NCI-H2227 treated with DMSO at 0.1 percent for 48 hours (cell line): ENCODE measurements at regions not wholly inside any gene's neighbourhood (a gene's known extent, or its start where the extent isn't known, plus 50 kb on each side); places are given as distances from the start of the nearest gene placed in this dataset.
"Not testable (repeated sequence)": the region's sequence is repeated elsewhere in the genome, so short reads cannot be mapped to it uniquely, and the experiment has no call there.

Source experiments
- DNase-seq: peaks from one replicate; lab custom pipeline; 2025; lab: John Stamatoyannopoulos, UW

DNA sequence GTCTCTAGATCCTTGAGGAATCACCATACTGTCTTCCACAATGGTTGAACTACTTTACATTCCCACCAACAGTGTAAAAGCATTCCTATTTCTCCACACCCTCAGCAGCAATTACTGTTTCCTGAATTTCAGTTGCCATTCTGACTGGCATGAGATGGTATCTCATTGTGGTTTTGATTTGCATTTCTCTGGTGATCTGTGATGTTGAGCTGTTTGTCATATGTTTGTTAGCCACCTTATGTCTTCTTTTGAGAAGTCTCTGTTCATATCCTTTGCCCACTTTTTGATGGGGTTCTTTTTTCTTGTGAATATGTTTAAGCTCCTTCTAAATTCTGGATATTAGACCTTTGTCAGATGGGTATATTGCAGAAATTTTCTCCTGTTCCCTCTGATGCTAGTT lies 356.0 kb downstream of the IGSF11 start:
- not testable (repeated sequence) for DNase-seq

DNA sequence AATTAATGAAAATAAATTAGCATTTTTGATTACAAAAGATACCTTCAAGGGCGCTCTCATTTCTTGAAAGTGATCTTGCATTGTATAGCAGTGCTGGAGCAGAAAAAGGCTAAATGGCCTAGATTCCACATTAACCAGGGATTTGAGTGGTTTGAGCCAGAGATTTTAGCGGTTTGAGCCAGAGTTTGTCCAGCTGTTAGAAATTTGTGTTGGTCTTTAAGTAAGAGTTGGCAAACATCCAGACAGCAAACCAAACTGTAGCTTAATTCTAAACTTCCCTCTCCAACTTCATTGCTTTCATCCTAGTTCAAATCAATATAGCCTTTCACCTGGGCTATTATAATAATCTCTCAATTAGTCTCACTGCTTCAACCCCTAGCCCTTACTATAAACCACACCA lies 351.7 kb downstream of the IGSF11 start:
- DNase-seq = no peak

- DNase-seq = no peak
Measured at GRCh38 chr3:118683636-118684035, 351.0 kb downstream of the IGSF11 start.

DNA sequence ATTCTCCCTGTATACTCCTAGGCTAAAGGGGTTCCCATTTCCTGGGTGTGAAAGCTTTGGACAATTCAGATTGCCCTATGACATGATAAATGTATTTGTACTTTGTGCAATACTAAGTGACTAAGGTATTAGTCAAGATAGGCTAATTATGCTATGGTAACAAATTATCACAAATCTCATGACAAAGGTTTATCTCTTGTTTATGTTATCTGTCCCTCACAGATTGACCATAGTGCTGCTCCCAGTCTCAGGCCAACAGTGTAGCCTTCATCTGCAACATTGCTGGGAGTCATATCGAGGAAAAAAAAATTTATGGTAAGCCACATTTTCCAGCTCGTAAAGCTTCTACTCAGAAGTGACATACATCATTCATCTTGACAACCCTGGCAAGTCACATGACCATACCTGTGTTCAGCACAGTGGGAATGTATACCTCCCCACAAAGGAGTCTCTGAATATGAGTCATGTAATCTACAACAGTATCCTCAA lies 346.2 kb downstream of the IGSF11 start:
- no peak for DNase-seq

DNA sequence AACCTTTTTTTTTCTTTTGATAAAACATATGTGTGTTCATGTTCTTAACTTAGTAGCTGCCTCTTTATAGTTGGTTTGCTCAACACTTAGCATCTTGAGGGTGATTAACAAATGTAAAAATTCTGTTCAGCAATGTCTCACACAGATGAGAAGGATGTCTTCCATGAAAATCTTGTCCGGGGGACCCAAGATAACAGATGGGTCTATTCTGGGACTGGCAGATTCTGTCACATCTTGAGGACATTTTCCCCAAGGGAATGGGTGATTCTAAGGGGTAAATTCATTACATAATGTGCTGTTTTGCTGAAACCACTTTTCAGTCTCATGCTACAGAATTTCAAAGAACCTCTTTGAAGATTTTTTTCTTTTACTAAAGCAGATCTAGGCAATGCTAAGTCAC lies 342.2 kb downstream of the IGSF11 start:
- no peak for DNase-seq

- DNase-seq = peak; percentile 4
Measured at GRCh38 chr3:118705487-118706219, 329.0 kb downstream of the IGSF11 start.

DNA sequence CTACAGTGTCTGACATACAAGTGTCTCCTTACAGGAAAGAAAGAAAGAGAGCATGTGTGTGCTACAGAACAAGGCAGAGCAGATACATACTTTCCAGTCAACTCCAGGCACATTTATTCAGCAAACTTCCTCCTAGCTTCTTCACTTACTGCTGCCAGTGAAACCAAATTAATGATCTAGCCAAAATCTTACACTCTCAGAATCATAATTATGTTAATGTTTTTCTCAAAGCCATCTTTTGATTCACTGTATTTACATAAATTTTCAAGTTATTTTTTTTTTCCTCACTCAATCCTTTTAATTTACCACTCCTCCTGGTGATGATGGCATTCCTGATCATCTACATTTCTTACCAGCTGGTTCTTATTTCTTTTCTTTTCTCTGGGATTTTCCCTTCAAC lies 326.7 kb downstream of the IGSF11 start:
- DNase-seq = no peak

DNA sequence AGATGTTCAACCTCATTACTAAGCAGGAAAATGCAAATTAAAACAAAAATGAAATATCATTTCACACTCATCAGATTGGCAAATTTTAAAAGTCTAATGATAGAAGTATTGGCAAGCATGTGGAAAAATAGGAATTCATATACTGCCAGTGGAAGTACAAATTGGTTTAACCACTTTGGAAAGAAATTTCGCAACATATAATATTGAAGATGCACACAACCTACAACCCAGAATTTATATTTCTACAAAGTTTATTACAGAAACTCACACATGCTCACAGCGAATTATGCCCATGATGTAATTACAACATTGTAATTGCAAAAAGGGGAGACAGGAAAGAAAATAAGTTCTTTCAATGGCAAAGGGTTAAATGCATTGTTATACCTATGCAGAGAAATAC lies 324.1 kb downstream of the IGSF11 start:
- DNase-seq = no peak

DNA sequence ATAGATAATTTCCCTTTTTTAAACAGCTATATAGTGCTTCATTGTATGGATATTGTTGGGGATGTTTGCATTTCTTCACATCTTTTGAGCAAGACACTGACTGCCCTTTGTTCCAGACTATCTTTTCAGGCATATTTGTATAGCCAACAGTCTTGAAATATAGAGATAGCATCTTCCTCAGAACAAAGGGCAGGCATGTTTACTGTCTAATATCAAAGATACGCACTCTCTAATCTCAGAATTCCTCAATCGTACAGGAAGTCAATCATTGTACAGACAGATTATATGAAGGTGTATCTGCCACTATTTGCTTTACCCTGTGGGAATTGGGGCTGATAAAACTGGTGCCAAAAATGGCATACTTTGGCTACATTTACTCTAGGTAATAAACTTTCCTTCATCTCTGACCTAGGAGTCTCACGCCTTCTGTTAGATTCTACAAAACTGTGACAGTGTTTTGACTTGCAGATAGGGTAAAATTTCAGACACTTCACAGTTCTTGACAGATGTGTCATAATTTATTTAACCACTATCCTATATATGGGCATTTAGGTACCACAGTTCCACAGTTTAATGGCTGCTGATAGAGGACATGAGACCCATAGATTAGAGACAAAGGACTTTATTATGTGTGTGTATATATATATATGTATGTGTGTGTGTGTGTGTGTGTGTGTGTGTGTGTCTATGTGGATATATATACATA lies 321.0 kb downstream of the IGSF11 start:
- DNase-seq = no peak

DNA sequence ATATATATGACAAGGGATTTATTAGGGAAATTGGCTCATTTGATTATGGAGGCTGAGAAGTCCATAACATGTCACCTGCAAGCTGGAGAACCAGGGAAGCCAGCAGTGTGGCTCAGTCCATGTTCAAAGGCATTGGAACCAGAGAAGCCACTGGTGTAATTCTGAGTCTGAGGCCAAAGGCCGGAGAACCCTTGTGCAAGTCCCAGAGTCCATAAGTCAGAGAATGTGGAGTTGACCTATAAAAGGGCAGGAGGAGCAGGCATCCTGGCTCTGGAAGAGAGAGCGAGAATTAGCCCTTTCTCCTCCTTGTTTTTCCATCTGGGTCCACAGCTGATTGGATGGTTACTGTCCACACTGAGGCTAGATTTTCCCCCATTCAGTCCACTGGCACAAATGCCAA lies 319.8 kb downstream of the IGSF11 start:
- no peak for DNase-seq

DNA sequence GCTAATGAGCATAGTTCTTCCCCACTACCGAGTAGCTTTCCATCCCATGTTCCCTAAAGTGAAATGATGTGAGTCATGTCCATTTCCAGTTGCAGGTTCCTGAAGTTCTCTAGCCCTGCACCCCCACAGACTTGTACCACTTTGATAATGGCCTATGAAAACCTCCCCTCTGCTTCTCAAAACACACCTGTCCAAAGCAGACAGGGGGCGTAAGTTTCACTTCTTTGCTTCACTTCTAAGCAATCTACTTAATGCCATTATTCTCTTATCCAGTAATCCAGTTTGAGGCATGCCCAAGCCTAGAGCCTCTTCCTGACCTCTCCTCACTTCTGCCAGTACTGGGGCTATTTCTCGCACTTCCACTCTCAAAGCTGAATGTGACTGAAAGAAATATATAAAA lies 305.1 kb downstream of the IGSF11 start:
- DNase-seq = no peak

GRCh38 chr3:118734664-118735063 lies 300.0 kb downstream of the IGSF11 start:
- DNase-seq = no peak

GRCh38 chr3:118736107-118736506 lies 298.5 kb downstream of the IGSF11 start:
- DNase-seq = no peak

DNA sequence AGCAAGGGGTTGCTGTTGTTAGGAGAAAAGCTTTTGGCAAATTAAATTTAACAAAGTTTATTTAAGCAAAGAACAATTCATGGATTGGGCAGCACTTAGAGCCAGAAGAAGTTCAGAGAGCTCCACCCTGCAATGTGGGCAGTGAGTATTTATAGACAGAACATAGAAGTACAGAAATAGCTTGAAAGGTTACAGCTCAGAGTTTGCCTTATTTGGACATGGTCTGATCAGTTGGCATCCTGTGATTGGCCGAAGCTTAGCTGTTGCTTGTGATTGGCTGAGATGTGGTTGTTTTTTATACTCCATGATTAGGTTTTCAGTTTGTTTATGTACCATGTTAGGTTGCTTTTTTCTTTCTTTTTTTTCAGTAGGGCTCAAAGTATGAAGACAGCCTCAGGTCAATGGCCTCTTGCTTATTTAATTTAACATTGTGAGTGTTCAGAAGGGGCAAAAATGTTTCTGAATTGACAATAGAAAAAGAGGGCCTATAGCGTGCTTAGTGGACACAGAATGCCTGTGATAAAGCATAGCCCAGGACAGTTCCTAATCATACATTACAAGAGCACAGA lies 293.8 kb downstream of the IGSF11 start:
- DNase-seq = no peak

GRCh38 chr3:118742760-118743159 lies 291.9 kb downstream of the IGSF11 start:
- no peak for DNase-seq

- DNase-seq = no peak
Measured at GRCh38 chr3:118744186-118744585, 290.5 kb downstream of the IGSF11 start.

DNA sequence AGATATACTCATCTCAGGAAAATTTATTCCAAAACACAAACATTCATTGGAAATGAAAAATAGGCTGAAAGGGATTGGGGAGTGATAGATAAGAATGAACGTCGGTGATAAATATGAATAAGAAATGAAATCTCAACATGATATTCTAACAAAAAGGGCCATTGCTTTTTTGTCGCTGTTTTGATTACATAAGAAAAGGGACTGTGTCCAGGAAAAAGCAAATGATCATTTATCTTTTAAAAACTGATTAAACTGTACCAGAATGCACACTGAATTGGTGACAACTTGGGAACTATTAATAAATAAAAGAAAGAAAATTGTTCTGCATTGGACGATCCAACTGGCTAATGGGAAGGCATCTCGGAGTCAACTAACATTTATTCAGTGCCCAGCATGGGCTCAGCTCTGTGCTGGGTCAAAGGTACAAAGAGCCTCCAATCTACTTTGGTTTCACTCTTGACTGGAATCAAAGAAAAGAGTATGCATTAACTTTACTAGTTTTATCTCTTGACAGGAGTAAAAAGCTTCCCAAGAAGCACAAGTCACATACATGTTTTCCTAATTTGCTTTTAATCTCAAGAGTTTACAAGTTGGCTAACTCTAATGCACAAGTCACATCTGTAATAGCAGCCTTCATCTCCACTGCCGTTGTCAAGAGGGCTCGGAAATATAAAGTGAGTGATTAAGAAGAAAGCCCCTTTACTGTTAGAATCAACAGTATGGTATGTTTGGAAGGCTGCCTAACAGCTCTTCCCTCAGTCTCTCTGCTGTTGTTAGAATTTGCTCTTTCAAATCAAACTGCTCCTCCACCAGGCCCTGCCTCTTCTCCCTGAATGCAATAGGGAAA lies 280.0 kb downstream of the IGSF11 start:
- DNase-seq = no peak

GRCh38 chr3:118755253-118755801 lies 279.3 kb downstream of the IGSF11 start:
- no peak for DNase-seq

GRCh38 chr3:118760585-118761290 lies 273.9 kb downstream of the IGSF11 start:
- DNase-seq = no peak

GRCh38 chr3:118761291-118761606 lies 273.4 kb downstream of the IGSF11 start:
- DNase-seq = peak; percentile 23

DNA sequence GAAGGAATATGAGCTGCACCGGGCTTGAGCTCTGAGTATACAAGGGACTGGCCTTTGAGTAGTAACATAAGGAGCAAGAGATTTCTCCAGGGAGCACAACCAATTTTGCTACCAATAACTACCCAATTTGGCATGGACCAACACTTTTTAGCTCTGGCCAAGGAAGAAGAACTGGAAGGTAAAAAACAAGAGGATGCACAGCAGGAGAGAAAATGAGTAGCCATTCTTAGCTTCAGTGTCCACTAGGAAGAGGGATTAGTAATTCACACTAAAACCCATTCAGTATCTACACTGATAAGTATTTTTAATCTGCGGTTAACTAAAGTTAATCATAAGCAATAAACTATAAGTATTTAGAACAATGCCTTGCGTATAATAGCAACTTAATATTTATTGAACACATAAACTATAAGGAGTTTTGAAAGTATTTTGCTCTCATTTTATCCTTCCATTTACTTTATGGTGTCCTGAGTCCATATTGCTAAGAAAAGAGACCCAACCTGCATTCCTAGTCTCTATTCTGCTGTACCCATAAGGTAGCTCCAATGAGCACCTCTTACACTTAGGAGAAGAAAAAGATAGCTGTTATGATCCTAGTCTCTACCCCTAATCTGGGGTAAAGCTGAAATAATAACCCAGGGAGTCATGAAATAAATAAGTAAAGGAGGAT lies 268.9 kb downstream of the IGSF11 start:
- no peak for DNase-seq
